T-cell (primary cell): ENCODE measurements at regions not wholly inside any gene's neighbourhood (a gene's known extent, or its start where the extent isn't known, plus 50 kb on each side); places are given as distances from the start of the nearest gene placed in this dataset.

Experiments used
- ATAC-seq, 4 experiments: fragments of 200-7000 bp in 3 of 4; fragments of 150-1000 bp in 1 of 4; cut with Tn5 transposase; replicated peaks in 1 of 4; 1 replicate in 3 of 4; 2 replicates in 1 of 4; pipeline ENCODE4 v1.10.0; 2021; ENCODE audit warnings: moderate library complexity in 3 of 4, mild to moderate bottlenecking in 2 of 4, moderate number of reproducible peaks in 1 of 4
- CTCF ChIA-PET, 2 donors: fragments of 300-600 bp; sonication (Branson Sonifier 250); formaldehyde crosslinking; loops; one replicate each; lab custom pipeline; 2022; ENCODE audit warnings: antibody characterized with exemption in 2 of 2; lab: Charles Lee
- POLR2A ChIA-PET, 2 donors: fragments of 300-600 bp; sonication (Branson Sonifier 250); formaldehyde crosslinking; loops; one replicate each; lab custom pipeline; 2022; ENCODE audit warnings: antibody characterized with exemption in 2 of 2; lab: Charles Lee
- DNase-seq, 35 experiments: peaks; one replicate each; pipeline versions ENCODE4 v3.0.0 to v3.0.0-alpha.2; 2013 to 2023
- H3K27ac ChIP-seq: one replicate; pipeline ENCODE4 v1.5.1; 2013; ENCODE audit warnings: low read length
- H3K27me3 ChIP-seq, 2 experiments: replicated peaks in 1 of 2; 1 replicate in 1 of 2; 2 replicates in 1 of 2; pipeline versions ENCODE4 v1.6.1 to v1.7.0; 2013; ENCODE audit warnings: low read length in 1 of 2, mixed read lengths in 1 of 2; ENCODE audit not compliant: control insufficient read depth in 2 of 2, insufficient read depth in 2 of 2; ENCODE audit errors: extremely low read depth in 1 of 2
- H3K36me3 ChIP-seq, 2 donors: 1 replicate in 1 of 2; 2 replicates in 1 of 2; pipeline versions ENCODE4 v1.6.1 to v1.7.0; 2013; ENCODE audit warnings: low read length in 1 of 2; ENCODE audit not compliant: control insufficient read depth in 2 of 2, insufficient read depth in 1 of 2; ENCODE audit errors: extremely low read depth in 1 of 2
- H3K4me1 ChIP-seq, 2 experiments: 1 replicate in 1 of 2; 2 replicates in 1 of 2; pipeline versions ENCODE4 v1.6.1 to v1.7.0; 2013; ENCODE audit warnings: low read length in 2 of 2, mixed read lengths in 1 of 2; ENCODE audit not compliant: insufficient read depth in 2 of 2, control insufficient read depth in 1 of 2; ENCODE audit errors: extremely low read depth in 1 of 2
- H3K4me3 ChIP-seq, 2 donors: 1 replicate in 1 of 2; 2 replicates in 1 of 2; pipeline versions ENCODE4 v1.5.1 to v1.7.0; 2013; ENCODE audit warnings: mild to moderate bottlenecking in 2 of 2, low read length in 1 of 2, moderate library complexity in 1 of 2; ENCODE audit not compliant: control insufficient read depth in 1 of 2; ENCODE audit errors: extremely low read depth in 1 of 2
- H3K9me3 ChIP-seq: 2 replicates; pipeline ENCODE4 v1.7.0; 2013
- H3K27ac Mint-ChIP-seq, 2 donors: one replicate each; pipeline ENCODE4 v1.8.0; 2020 to 2021; ENCODE audit warnings: mild to moderate bottlenecking in 2 of 2, mixed read lengths in 2 of 2
- H3K27me3 Mint-ChIP-seq, 2 donors: one replicate each; pipeline ENCODE4 v1.8.0; 2021 to 2022; ENCODE audit warnings: mixed read lengths in 2 of 2
- H3K36me3 Mint-ChIP-seq: one replicate; pipeline ENCODE4 v1.8.0; 2021; ENCODE audit warnings: mixed read lengths
- H3K4me1 Mint-ChIP-seq, 3 donors: one replicate each; pipeline ENCODE4 v1.8.0; 2020 to 2022; ENCODE audit warnings: mixed read lengths in 3 of 3, mild to moderate bottlenecking in 1 of 3
- H3K4me3 Mint-ChIP-seq, 3 donors: one replicate each; pipeline ENCODE4 v1.8.0; 2020 to 2022; ENCODE audit warnings: mild to moderate bottlenecking in 3 of 3, mixed read lengths in 3 of 3, moderate library complexity in 3 of 3
- H3K9me3 Mint-ChIP-seq, 3 donors: one replicate each; pipeline ENCODE4 v1.8.0; 2020 to 2022; ENCODE audit warnings: mixed read lengths in 3 of 3
- WGBS: methylation state at CpG from one replicate; pipeline ENCODE4 v1.1.5; 2013; ENCODE audit warnings: missing lambda C conversion rate; ENCODE audit not compliant: insufficient coverage; 5-methylcytosine and 5-hydroxymethylcytosine counted together

- no peak overlapping the region for H3K4me3 Mint-ChIP-seq
- DNase-seq (no peak), ATAC-seq (peak in 1 of 4 experiments; percentile 46)
- no peaks in the 10 kb centered on the region for H3K27me3 ChIP-seq
- H3K27ac ChIP-seq: no peak overlapping the region
- no peaks in the 10 kb centered on the region for H3K9me3 ChIP-seq
- H3K27ac Mint-ChIP-seq: peak overlapping the region; percentile 41 to 71
- ChIA-PET CTCF (interaction anchor here in 1 of 2 donors (1.0 kb wide), 1 partner anchor 559 kb away, joined by 4 read pairs; no protein-coding TSS in a partner anchor), POLR2A (no interaction called here)
- WGBS: 62% methylated on average over 4 of the region's 7 CpGs
- no peaks in the 10 kb centered on the region for H3K9me3 Mint-ChIP-seq
- no peaks in the 10 kb centered on the region for H3K36me3 ChIP-seq
- no peak overlapping the region for H3K4me3 ChIP-seq
- peaks cover 0 to 3% of the 10 kb centered on the region in 2 experiments for H3K4me1 ChIP-seq
- H3K36me3 Mint-ChIP-seq: no peaks in the 10 kb centered on the region
- H3K27me3 Mint-ChIP-seq: peaks cover 3 to 11% of the 10 kb centered on the region in 2 donors
- H3K4me1 Mint-ChIP-seq: peaks cover 14 to 29% (median 23%) of the 10 kb centered on the region in 3 donors
Observed at GRCh38 chr11:95711162-95711944, 78.2 kb downstream of the FAM76B start.

DNA sequence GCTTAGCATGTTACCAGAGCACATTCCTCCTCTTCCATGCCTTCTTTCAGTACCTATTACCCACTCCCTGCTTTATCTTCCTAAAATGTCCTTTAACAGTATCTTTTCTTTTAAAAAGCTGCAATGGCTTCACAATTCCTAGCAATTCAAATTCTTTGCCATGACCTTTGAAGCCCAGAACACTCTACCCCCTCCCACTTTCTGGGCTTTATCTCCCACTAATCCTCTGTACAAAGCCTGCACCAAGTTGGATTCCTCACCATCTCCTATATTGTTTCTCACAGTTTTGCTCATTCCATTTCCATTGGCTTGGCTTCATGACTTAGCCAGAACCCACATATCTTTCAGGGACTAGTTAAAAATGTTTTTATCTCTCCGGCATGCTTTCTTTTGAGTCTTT is 80.9 kb downstream of the FAM76B start:
- no peaks in the 10 kb centered on the region for H3K9me3 Mint-ChIP-seq
- Histone ChIP-seq H3K9me3 (no peaks in the 10 kb centered on the region), H3K4me1 (peaks cover 0 to 9% of the 10 kb centered on the region in 2 experiments), H3K4me3 (no peak overlapping the region), H3K27ac (no peak overlapping the region), H3K27me3 (no peaks in the 10 kb centered on the region), H3K36me3 (no peaks in the 10 kb centered on the region)
- no peak overlapping the region for H3K4me3 Mint-ChIP-seq
- H3K4me1 Mint-ChIP-seq: peaks cover 0 to 9% (median 8%) of the 10 kb centered on the region in 3 donors
- H3K36me3 Mint-ChIP-seq: no peaks in the 10 kb centered on the region
- ChIA-PET CTCF (interaction anchor here (0.7 to 6.5 kb wide), 6 partner anchors 9 to 555 kb away, joined by 3 to 179 read pairs (median 4); no protein-coding TSS in a partner anchor), POLR2A (no interaction called here)
- DNase-seq (no peak), ATAC-seq (no peak)
- no peak overlapping the region for H3K27ac Mint-ChIP-seq
- peaks cover 3 to 11% of the 10 kb centered on the region in 2 donors for H3K27me3 Mint-ChIP-seq
- no CpG with 5 or more reads among the region's 1 CpG for WGBS

DNA sequence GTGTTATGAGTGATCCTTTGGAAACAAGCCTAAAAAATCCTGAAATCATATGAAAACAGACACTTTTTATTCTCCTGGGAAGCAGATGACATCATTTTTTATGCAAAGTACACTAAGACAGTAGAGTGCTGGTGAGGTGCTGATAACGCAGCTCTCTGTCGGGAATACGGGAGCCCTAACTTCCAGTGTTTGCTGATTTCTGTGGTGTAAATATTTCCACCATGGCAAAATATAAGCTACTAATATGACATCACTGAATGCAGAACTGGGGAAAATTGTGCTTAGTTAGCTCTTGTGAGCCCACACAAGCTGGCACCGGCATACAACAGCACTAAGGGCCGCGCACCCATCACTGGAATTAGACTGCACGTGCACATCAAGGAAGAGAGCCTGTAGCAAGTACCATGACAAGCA is 82.6 kb downstream of the FAM76B start:
- WGBS: 83% methylated on average over 4 of the region's 7 CpGs
- Mint-ChIP-seq H3K27ac (peak overlapping the region in 1 of 2 donors; percentile 59), H3K9me3 (no peaks in the 10 kb centered on the region), H3K36me3 (no peaks in the 10 kb centered on the region), H3K27me3 (peaks cover 2 to 8% of the 10 kb centered on the region in 2 donors), H3K4me3 (no peak overlapping the region), H3K4me1 (peaks cover 0 to 9% (median 6%) of the 10 kb centered on the region in 3 donors)
- POLR2A ChIA-PET: no interaction called here
- H3K9me3 ChIP-seq: no peaks in the 10 kb centered on the region
- no peak overlapping the region for H3K4me3 ChIP-seq
- peaks cover 0 to 21% of the 10 kb centered on the region in 2 experiments for H3K4me1 ChIP-seq
- ATAC-seq (no peak), DNase-seq (no peak)
- H3K27ac ChIP-seq: no peak overlapping the region
- no peaks in the 10 kb centered on the region for H3K36me3 ChIP-seq
- CTCF ChIA-PET: interaction anchor here (0.6 to 6.5 kb wide), 10 partner anchors 13 to 554 kb away, joined by 3 to 179 read pairs (median 6); no protein-coding TSS in a partner anchor
- H3K27me3 ChIP-seq: no peaks in the 10 kb centered on the region

DNA sequence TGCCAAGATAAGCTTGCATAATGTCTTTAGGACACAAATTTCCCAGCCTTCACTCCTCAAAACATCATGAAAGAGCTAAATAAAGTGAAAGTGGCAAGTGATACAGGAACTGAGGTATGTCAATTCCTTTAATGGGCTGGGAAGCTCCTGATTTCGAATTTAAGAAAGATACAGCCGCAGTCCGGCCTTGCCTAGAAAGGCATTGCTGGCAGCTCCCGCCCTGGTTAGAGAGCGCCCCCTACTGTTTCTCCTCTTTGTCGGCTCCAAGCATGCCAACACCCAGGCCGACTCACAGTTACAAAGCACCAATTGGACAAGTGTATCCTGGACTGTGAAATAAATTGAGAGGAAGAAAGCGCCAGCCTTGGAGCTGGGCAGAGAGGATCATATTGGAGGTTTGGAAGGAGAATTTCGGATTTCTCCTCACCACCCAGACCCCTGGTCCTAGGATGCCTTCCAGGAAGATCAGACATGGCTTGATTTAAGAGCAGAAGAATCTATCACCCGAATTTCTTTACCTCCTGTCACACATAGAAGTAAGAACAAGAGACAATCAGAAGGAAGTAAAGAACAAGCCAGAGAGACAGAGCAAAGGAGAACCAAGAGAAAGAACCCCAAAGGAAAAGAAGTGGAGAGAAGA is 84.0 kb downstream of the FAM76B start:
- DNase-seq: peak; percentile 68 to 93 (median 82)
- Mint-ChIP-seq H3K9me3 (no peaks in the 10 kb centered on the region), H3K36me3 (no peaks in the 10 kb centered on the region), H3K27ac (no peak overlapping the region), H3K4me3 (no peak overlapping the region), H3K27me3 (peaks cover 2 to 3% of the 10 kb centered on the region in 2 donors), H3K4me1 (peaks cover 9% of the 10 kb centered on the region in 3 donors)
- no CpG with 5 or more reads among the region's 10 CpGs for WGBS
- Histone ChIP-seq H3K27me3 (no peaks in the 10 kb centered on the region), H3K4me1 (peaks cover 0 to 28% of the 10 kb centered on the region in 2 experiments), H3K27ac (peak overlapping the region; percentile 48), H3K9me3 (no peaks in the 10 kb centered on the region), H3K4me3 (no peak overlapping the region), H3K36me3 (no peaks in the 10 kb centered on the region)
- CTCF ChIA-PET: interaction anchor here (0.5 to 6.5 kb wide), 78 partner anchors 8 to 1208 kb away, joined by 3 to 179 read pairs (median 4); partner anchors contain the start of genes SESN3 (in 2 of the 2), CEP57 (in 1 of the 2), ENDOD1 (in 1 of the 2) and FAM76B (in 1 of the 2)
- ATAC-seq: peak; percentile 89 to 95 (median 92)
- POLR2A ChIA-PET: interaction anchor here (0.5 to 1.6 kb wide), 4 partner anchors 11 to 552 kb away, joined by 3 to 6 read pairs (median 4); partner anchors contain the start of gene SESN3 (in 2 of the 2)

GRCh38 chr11:95704865-95705264 is 84.7 kb downstream of the FAM76B start:
- WGBS: no CpG with 5 or more reads among the region's 3 CpGs
- Histone ChIP-seq H3K4me3 (no peak overlapping the region), H3K27ac (peak overlapping the region; percentile 48), H3K27me3 (no peaks in the 10 kb centered on the region), H3K36me3 (no peaks in the 10 kb centered on the region), H3K4me1 (peaks cover 4 to 32% of the 10 kb centered on the region in 2 experiments), H3K9me3 (no peaks in the 10 kb centered on the region)
- ChIA-PET CTCF (interaction anchor here (0.5 to 6.5 kb wide), 73 partner anchors 8 to 1207 kb away, joined by 3 to 179 read pairs (median 4); partner anchors contain the start of genes SESN3 (in 2 of the 2), CEP57 (in 1 of the 2), ENDOD1 (in 1 of the 2) and FAM76B (in 1 of the 2)), POLR2A (interaction anchor here in 1 of 2 donors (1.0 to 1.4 kb wide), 2 partner anchors 473 to 551 kb away, joined by 3 to 5 read pairs; partner anchors contain the start of gene SESN3)
- no peaks in the 10 kb centered on the region for H3K36me3 Mint-ChIP-seq
- H3K4me1 Mint-ChIP-seq: peaks cover 17% of the 10 kb centered on the region in 3 donors
- ATAC-seq (no peak), DNase-seq (no peak)
- H3K4me3 Mint-ChIP-seq: no peak overlapping the region
- no peak overlapping the region for H3K27ac Mint-ChIP-seq
- H3K27me3 Mint-ChIP-seq: no peaks in the 10 kb centered on the region
- H3K9me3 Mint-ChIP-seq: no peaks in the 10 kb centered on the region

DNA sequence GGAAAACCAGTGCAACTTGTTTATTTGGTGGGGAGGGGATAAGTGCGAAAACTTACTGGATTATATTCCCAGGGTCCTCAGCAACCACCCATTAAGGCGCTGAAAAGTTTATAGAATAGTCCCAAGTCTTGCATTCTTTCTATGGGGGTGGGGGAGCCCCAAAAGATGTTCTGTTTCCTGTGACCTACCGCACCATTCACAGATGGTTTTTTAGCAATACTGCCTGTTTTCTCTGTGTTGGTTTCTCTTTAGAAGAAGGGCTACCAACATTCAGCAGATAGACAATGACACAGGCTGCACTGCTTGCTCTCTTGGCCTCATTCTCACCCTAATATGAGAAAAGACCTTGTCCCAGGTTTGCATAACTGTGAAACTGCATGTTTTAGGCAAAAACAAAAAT is 86.5 kb downstream of the FAM76B start:
- H3K36me3 ChIP-seq: no peaks in the 10 kb centered on the region
- Mint-ChIP-seq H3K4me1 (peaks cover 34 to 35% (median 35%) of the 10 kb centered on the region in 3 donors), H3K36me3 (no peaks in the 10 kb centered on the region), H3K4me3 (peak overlapping the region in 1 of 3 donors; percentile 0), H3K9me3 (no peaks in the 10 kb centered on the region), H3K27me3 (no peaks in the 10 kb centered on the region), H3K27ac (no peak overlapping the region)
- no CpG with 5 or more reads among the region's 3 CpGs for WGBS
- CTCF ChIA-PET: interaction anchor here in 1 of 2 donors (0.6 to 4.0 kb wide), 4 partner anchors 9 to 551 kb away, joined by 3 to 38 read pairs (median 4); no protein-coding TSS in a partner anchor
- POLR2A ChIA-PET: interaction anchor here in 1 of 2 donors (0.6 to 0.9 kb wide), 3 partner anchors 16 to 539 kb away, joined by 3 to 13 read pairs (median 3); no protein-coding TSS in a partner anchor
- H3K27me3 ChIP-seq: no peaks in the 10 kb centered on the region
- ATAC-seq (no peak), DNase-seq (peak in 12 of 35 experiments; percentile 7 to 44 (median 22))
- no peaks in the 10 kb centered on the region for H3K9me3 ChIP-seq
- peak overlapping the region; percentile 59 for H3K27ac ChIP-seq
- H3K4me1 ChIP-seq: peaks cover 10 to 45% of the 10 kb centered on the region in 2 experiments
- H3K4me3 ChIP-seq: no peak overlapping the region
